ENCODE measurements at regions not wholly inside any gene's neighbourhood (a gene's known extent, or its start where the extent isn't known, plus 50 kb on each side); places are given as distances from the start of the nearest gene placed in this dataset.
"Not testable (repeated sequence)": the region's sequence is repeated elsewhere in the genome, so short reads cannot be mapped to it uniquely, and the experiment has no call there.

DNA sequence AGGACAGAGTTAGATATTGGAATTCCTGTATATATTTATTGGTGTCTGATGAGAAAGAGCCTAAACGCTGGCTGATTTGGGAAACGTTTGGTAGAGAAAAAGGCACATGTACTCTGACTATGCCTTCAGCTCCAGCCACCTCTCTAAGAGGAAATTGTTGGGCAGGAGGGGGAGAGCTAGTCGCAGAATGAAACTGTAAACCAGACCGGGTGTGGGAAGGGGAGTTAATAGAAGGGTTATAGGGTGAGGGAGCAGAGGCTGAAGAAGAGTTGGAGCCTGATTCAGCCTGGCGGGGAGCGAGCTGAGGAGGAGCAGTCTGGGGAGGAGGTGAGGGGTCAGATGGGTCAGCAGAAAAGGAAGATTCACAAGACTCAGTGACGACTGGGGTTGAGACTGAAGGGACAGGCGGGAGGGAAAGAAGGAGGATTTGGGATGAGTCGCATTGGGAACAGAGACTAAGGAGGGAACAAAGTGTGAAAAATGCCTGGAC lies 54.2 kb upstream of the RHOU start:
- not testable (repeated sequence) for TF ChIP-seq FOXM1 (IDR thresholded peaks at IDR 0.05; ENCODE audit: borderline replicate concordance); SP1 (IDR thresholded peaks at IDR 0.05)

All from HEK293T (cell line).